H9 (cell line): ENCODE measurements at regions not wholly inside any gene's neighbourhood (a gene's known extent, or its start where the extent isn't known, plus 50 kb on each side); places are given as distances from the start of the nearest gene placed in this dataset.

Experiments used
- DNase-seq: peaks from one replicate; pipeline ENCODE4 v3.0.0-alpha.2; 2017
- H2AFZ ChIP-seq: one replicate; pipeline ENCODE4 v1.6.1; 2013; ENCODE audit warnings: mild to moderate bottlenecking, low read length, control low read depth, moderate library complexity
- H2AK5ac ChIP-seq: 2 replicates; pipeline ENCODE4 v1.6.1; 2013; ENCODE audit warnings: low read length, control low read depth, mixed read lengths; ENCODE audit not compliant: insufficient read length
- H2BK120ac ChIP-seq: one replicate; pipeline ENCODE4 v1.6.1; 2013; ENCODE audit warnings: low read depth, mild to moderate bottlenecking, low read length, control low read depth, inconsistent platforms; ENCODE audit not compliant: poor library complexity, severe bottlenecking
- H2BK12ac ChIP-seq: 2 replicates; pipeline ENCODE4 v1.6.1; 2013; ENCODE audit warnings: low read length, control low read depth, mixed read lengths, low read depth; ENCODE audit not compliant: insufficient read length
- H2BK15ac ChIP-seq: 2 replicates; pipeline ENCODE4 v1.6.1; 2013; ENCODE audit warnings: low read depth, low read length, control low read depth
- H2BK20ac ChIP-seq: one replicate; pipeline ENCODE4 v1.6.1; 2013; ENCODE audit warnings: low read depth, mild to moderate bottlenecking, low read length, control low read depth, inconsistent platforms; ENCODE audit not compliant: poor library complexity, severe bottlenecking
- H2BK5ac ChIP-seq: 2 replicates; pipeline ENCODE4 v1.6.1; 2013; ENCODE audit warnings: low read length, control low read depth, mixed read lengths; ENCODE audit not compliant: insufficient read length
- H3K14ac ChIP-seq: 2 replicates; pipeline ENCODE4 v1.6.1; 2013; ENCODE audit warnings: low read length, control low read depth; ENCODE audit not compliant: insufficient read depth
- H3K18ac ChIP-seq: 2 replicates; pipeline ENCODE4 v1.6.1; 2013; ENCODE audit warnings: low read depth, mild to moderate bottlenecking, mixed read lengths, low read length, control low read depth; ENCODE audit not compliant: insufficient read length
- H3K23ac ChIP-seq: 2 replicates; pipeline ENCODE4 v1.6.1; 2013; ENCODE audit warnings: low read length, control low read depth, mixed read lengths, low read depth; ENCODE audit not compliant: insufficient read length
- H3K23me2 ChIP-seq: 2 replicates; pipeline ENCODE4 v1.6.1; 2013; ENCODE audit warnings: low read depth, mild to moderate bottlenecking, mixed read lengths, low read length, control low read depth; ENCODE audit not compliant: insufficient read length, poor library complexity, severe bottlenecking
- H3K27ac ChIP-seq: 2 replicates; pipeline ENCODE4 v1.5.1; 2013; ENCODE audit warnings: low read length, control low read depth, mixed read lengths, low read depth; ENCODE audit not compliant: insufficient read length
- H3K27me3 ChIP-seq: 2 replicates; pipeline ENCODE4 v1.6.1; 2013; ENCODE audit warnings: low read length, control low read depth, inconsistent platforms; ENCODE audit not compliant: insufficient read depth
- H3K4ac ChIP-seq: 2 replicates; pipeline ENCODE4 v1.6.1; 2013; ENCODE audit warnings: low read depth, mild to moderate bottlenecking, control low read depth, inconsistent platforms, low read length, moderate library complexity
- H3K4me1 ChIP-seq: 2 replicates; pipeline ENCODE4 v1.6.1; 2013; ENCODE audit warnings: low read length, control low read depth, inconsistent platforms; ENCODE audit not compliant: insufficient read depth
- H3K4me2 ChIP-seq: 2 replicates; pipeline ENCODE4 v1.6.1; 2013; ENCODE audit warnings: low read length, control low read depth, mixed read lengths; ENCODE audit not compliant: insufficient read length, insufficient read depth
- H3K56ac ChIP-seq: 2 replicates; pipeline ENCODE4 v1.6.1; 2013; ENCODE audit warnings: low read depth, mild to moderate bottlenecking, mixed read lengths, low read length, control low read depth; ENCODE audit not compliant: insufficient read length
- H3K79me1 ChIP-seq: 2 replicates; pipeline ENCODE4 v1.6.1; 2013; ENCODE audit warnings: low read depth, mild to moderate bottlenecking, moderate library complexity, low read length, control low read depth, inconsistent platforms; ENCODE audit not compliant: insufficient read depth, poor library complexity, severe bottlenecking
- H3K79me2 ChIP-seq: 2 replicates; pipeline ENCODE4 v1.6.1; 2013; ENCODE audit warnings: low read length, control low read depth, inconsistent platforms; ENCODE audit not compliant: insufficient read depth
- H3K9ac ChIP-seq: 2 replicates; pipeline ENCODE4 v1.6.1; 2013; ENCODE audit warnings: low read length, control low read depth, mixed read lengths; ENCODE audit not compliant: insufficient read length; ENCODE audit errors: extremely low read depth
- H3K9me3 ChIP-seq: one replicate; pipeline ENCODE4 v1.6.1; 2013; ENCODE audit warnings: low read depth, low read length, inconsistent platforms; ENCODE audit not compliant: control insufficient read depth
- H3T11ph ChIP-seq: one replicate; pipeline ENCODE4 v1.6.1; 2013; ENCODE audit warnings: mild to moderate bottlenecking, low read length, control low read depth, inconsistent platforms
- H4K20me1 ChIP-seq: one replicate; pipeline ENCODE4 v1.6.1; 2013; ENCODE audit not compliant: control insufficient read depth, insufficient read length, insufficient read depth
- H4K5ac ChIP-seq: 2 replicates; pipeline ENCODE4 v1.6.1; 2013; ENCODE audit warnings: low read depth, mild to moderate bottlenecking, mixed read lengths, low read length, control low read depth; ENCODE audit not compliant: insufficient read length
- H4K8ac ChIP-seq: replicated peaks from 2 replicates; pipeline ENCODE4 v1.6.1; 2013; ENCODE audit warnings: low read length, control low read depth, mixed read lengths, low read depth; ENCODE audit not compliant: insufficient read length
- H4K91ac ChIP-seq: 2 replicates; pipeline ENCODE4 v1.6.1; 2013; ENCODE audit warnings: low read depth, mild to moderate bottlenecking, moderate library complexity, mixed read lengths, low read length, control low read depth; ENCODE audit not compliant: insufficient read length
- H3K27ac Mint-ChIP-seq, 3 experiments: 2 replicates in 2 of 3; 3 replicates in 1 of 3; pipeline ENCODE4 v1.8.0; 2020 to 2021; ENCODE audit warnings: mixed read lengths in 3 of 3, mild to moderate bottlenecking in 1 of 3, moderate library complexity in 1 of 3
- H3K27me3 Mint-ChIP-seq: 2 replicates; pipeline ENCODE4 v1.8.0; 2021; ENCODE audit warnings: low read depth, mild to moderate bottlenecking, moderate library complexity, mixed read lengths
- H3K36me3 Mint-ChIP-seq, 3 experiments: 2 replicates in 2 of 3; 3 replicates in 1 of 3; pipeline ENCODE4 v1.8.0; 2020 to 2021; ENCODE audit warnings: low read depth in 3 of 3, mixed read lengths in 3 of 3; ENCODE audit not compliant: insufficient read depth in 1 of 3
- H3K4me1 Mint-ChIP-seq, 2 experiments: 2 replicates each; pipeline ENCODE4 v1.8.0; 2020; ENCODE audit warnings: mixed read lengths in 2 of 2
- H3K4me3 Mint-ChIP-seq, 2 experiments: 2 replicates in 1 of 2; 3 replicates in 1 of 2; pipeline ENCODE4 v1.8.0; 2020 to 2021; ENCODE audit warnings: mild to moderate bottlenecking in 2 of 2, mixed read lengths in 2 of 2, moderate library complexity in 1 of 2
- H3K9me3 Mint-ChIP-seq, 2 experiments: 2 replicates in 1 of 2; 3 replicates in 1 of 2; pipeline ENCODE4 v1.8.0; 2020; ENCODE audit warnings: mild to moderate bottlenecking in 2 of 2, mixed read lengths in 2 of 2, moderate library complexity in 1 of 2
- WGBS: extraction: QIAGEN DNeasy Blood & Tissue Kit; methylation state at CpG from one replicate; pipeline ENCODE4 v1.1.7; 2013; ENCODE audit warnings: missing lambda C conversion rate, low lambda C conversion rate, mixed read lengths; ENCODE audit not compliant: insufficient read length; ENCODE audit errors: extremely low coverage; 5-methylcytosine and 5-hydroxymethylcytosine counted together
- TF ChIP-seq, protein P1 (sequence below): fragments of 200-600 bp; sonication (generic); conservative IDR thresholded peaks from 3 replicates; pipeline ENCODE4 v1.8.0; 2021; ENCODE audit warnings: antibody characterized with exemption, mild to moderate bottlenecking

DNA sequence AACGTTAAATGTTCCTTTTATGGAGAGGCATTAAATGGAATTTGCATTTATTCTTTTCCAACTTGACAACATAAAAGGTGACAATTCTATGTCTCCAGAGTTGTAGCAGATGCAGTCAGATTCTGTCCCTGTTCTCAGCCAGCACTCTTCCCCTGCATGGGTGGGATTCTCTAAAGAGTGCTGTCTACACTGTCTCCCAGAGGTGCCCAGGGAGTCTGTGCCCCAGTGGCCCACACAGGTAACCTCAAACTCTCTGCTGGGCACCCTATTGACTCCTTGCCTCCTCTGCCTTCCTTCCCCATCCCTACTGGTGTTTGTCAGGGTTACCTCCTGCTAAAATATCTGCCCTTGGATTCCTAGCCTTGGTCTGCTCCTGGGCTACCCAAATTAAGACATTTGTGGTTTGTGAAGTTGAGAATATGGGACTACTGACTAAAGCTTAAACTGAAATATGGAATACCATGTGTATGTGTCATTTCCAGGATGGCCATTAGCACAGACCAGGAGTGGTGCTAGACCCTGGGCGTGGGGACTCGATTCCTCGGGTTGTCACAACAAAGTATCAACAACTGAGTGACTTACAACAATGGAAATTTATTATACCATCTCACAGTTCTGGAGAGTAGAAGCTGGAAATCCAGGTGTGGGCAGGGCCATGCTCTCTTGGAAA lies 284.7 kb downstream of the CDH26 start:
- H3K18ac ChIP-seq = no peak overlapping the region
- no peak overlapping the region for H4K91ac ChIP-seq
- no peaks in the 10 kb centered on the region for H3K79me2 ChIP-seq
- H4K8ac ChIP-seq = no peak overlapping the region
- Mint-ChIP-seq H3K4me1 (peaks cover 0 to 2% of the 10 kb centered on the region in 2 experiments; a peak in 1 of 4 replicates), H3K9me3 (no peaks in the 10 kb centered on the region; a peak in 1 of 5 replicates), H3K4me3 (no peak overlapping the region), H3K27me3 (peaks cover 19% of the 10 kb centered on the region), H3K27ac (no peak overlapping the region), H3K36me3 (no peaks in the 10 kb centered on the region; a peak in 1 of 7 replicates)
- no peaks in the 10 kb centered on the region; the same call in 1 of the 2 replicates for H3K27me3 ChIP-seq
- no peak overlapping the region for H4K5ac ChIP-seq
- no peak overlapping the region for H3T11ph ChIP-seq
- H3K4me1 ChIP-seq = no peaks in the 10 kb centered on the region
- no peak overlapping the region for H3K56ac ChIP-seq
- H3K9ac ChIP-seq = no peak overlapping the region
- H2AFZ ChIP-seq = no peak overlapping the region
- H3K79me1 ChIP-seq = no peaks in the 10 kb centered on the region
- no peak for DNase-seq
- H2BK20ac ChIP-seq = no peak overlapping the region
- H3K4ac ChIP-seq = no peak overlapping the region
- H2BK12ac ChIP-seq = no peak overlapping the region
- H3K23me2 ChIP-seq = no peaks in the 10 kb centered on the region
- no peak overlapping the region for H3K23ac ChIP-seq
- H2BK5ac ChIP-seq = no peak overlapping the region
- TF ChIP-seq, protein P1, sequence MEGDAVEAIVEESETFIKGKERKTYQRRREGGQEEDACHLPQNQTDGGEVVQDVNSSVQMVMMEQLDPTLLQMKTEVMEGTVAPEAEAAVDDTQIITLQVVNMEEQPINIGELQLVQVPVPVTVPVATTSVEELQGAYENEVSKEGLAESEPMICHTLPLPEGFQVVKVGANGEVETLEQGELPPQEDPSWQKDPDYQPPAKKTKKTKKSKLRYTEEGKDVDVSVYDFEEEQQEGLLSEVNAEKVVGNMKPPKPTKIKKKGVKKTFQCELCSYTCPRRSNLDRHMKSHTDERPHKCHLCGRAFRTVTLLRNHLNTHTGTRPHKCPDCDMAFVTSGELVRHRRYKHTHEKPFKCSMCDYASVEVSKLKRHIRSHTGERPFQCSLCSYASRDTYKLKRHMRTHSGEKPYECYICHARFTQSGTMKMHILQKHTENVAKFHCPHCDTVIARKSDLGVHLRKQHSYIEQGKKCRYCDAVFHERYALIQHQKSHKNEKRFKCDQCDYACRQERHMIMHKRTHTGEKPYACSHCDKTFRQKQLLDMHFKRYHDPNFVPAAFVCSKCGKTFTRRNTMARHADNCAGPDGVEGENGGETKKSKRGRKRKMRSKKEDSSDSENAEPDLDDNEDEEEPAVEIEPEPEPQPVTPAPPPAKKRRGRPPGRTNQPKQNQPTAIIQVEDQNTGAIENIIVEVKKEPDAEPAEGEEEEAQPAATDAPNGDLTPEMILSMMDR = no peak
- no peak overlapping the region for H3K4me2 ChIP-seq
- WGBS = no CpG with 5 or more reads among the region's 4 CpGs
- no peak overlapping the region for H3K27ac ChIP-seq
- H2BK120ac ChIP-seq = no peak overlapping the region
- H4K20me1 ChIP-seq = no peaks in the 10 kb centered on the region
- no peak overlapping the region for H2AK5ac ChIP-seq
- H3K9me3 ChIP-seq = no peaks in the 10 kb centered on the region
- H3K14ac ChIP-seq = no peak overlapping the region
- no peak overlapping the region for H2BK15ac ChIP-seq
